ENCODE measurements at regions not wholly inside any gene's neighbourhood (a gene's known extent, or its start where the extent isn't known, plus 50 kb on each side); places are given as distances from the start of the nearest gene placed in this dataset.

- TF ChIP-seq, protein P1, sequence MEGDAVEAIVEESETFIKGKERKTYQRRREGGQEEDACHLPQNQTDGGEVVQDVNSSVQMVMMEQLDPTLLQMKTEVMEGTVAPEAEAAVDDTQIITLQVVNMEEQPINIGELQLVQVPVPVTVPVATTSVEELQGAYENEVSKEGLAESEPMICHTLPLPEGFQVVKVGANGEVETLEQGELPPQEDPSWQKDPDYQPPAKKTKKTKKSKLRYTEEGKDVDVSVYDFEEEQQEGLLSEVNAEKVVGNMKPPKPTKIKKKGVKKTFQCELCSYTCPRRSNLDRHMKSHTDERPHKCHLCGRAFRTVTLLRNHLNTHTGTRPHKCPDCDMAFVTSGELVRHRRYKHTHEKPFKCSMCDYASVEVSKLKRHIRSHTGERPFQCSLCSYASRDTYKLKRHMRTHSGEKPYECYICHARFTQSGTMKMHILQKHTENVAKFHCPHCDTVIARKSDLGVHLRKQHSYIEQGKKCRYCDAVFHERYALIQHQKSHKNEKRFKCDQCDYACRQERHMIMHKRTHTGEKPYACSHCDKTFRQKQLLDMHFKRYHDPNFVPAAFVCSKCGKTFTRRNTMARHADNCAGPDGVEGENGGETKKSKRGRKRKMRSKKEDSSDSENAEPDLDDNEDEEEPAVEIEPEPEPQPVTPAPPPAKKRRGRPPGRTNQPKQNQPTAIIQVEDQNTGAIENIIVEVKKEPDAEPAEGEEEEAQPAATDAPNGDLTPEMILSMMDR (IDR thresholded peaks at IDR 0.05; ENCODE audit: extremely low read depth in 1 of 2, insufficient read depth in 1 of 2, low read depth in 1 of 2, low read length in 2 of 2), result no peak
- no peak for TF ChIP-seq MYC (IDR thresholded peaks at IDR 0.05; ENCODE audit: low read depth, low read length)
- no peak for TF ChIP-seq POLR2A (IDR thresholded peaks at IDR 0.05; ENCODE audit: low read depth, low read length)
These were observed 103.3 kb downstream of the NCR2 start for GRCh38 chr6:41438746-41439145.
